Mesenchymal stem cell (in vitro differentiated cells and primary cell): ENCODE measurements at regions not wholly inside any gene's neighbourhood (a gene's known extent, or its start where the extent isn't known, plus 50 kb on each side); places are given as distances from the start of the nearest gene placed in this dataset.

Source experiments
- DNase-seq: peaks from one replicate; pipeline ENCODE4 v3.0.0-alpha.2; 2013
- H2AFZ ChIP-seq: one replicate; pipeline ENCODE4 v1.6.1; 2013; ENCODE audit warnings: low read depth, mild to moderate bottlenecking, control low read depth, inconsistent platforms, low read length, moderate library complexity
- H2AK5ac ChIP-seq: 2 replicates; pipeline ENCODE4 v1.6.1; 2013; ENCODE audit warnings: low read length, moderate library complexity, mild to moderate bottlenecking, inconsistent platforms; ENCODE audit not compliant: severe bottlenecking
- H2BK120ac ChIP-seq: one replicate; pipeline ENCODE4 v1.6.1; 2013; ENCODE audit warnings: low read depth, mild to moderate bottlenecking, inconsistent platforms, low read length, moderate library complexity
- H2BK12ac ChIP-seq, 2 experiments: one replicate each; pipeline ENCODE4 v1.6.1; 2013; ENCODE audit warnings: inconsistent platforms in 2 of 2, low read length in 2 of 2, mild to moderate bottlenecking in 2 of 2, moderate library complexity in 2 of 2, control low read depth in 1 of 2
- H2BK15ac ChIP-seq: one replicate; pipeline ENCODE4 v1.6.1; 2013; ENCODE audit warnings: mild to moderate bottlenecking, low read depth, inconsistent platforms; ENCODE audit not compliant: poor library complexity, severe bottlenecking
- H2BK5ac ChIP-seq: 2 replicates; pipeline ENCODE4 v1.6.1; 2013; ENCODE audit warnings: low read depth, mild to moderate bottlenecking, low read length, control low read depth, inconsistent platforms; ENCODE audit not compliant: poor library complexity, severe bottlenecking
- H3K14ac ChIP-seq, 2 experiments: one replicate each; pipeline ENCODE4 v1.6.1; 2013; ENCODE audit warnings: inconsistent platforms in 2 of 2, low read length in 2 of 2, control low read depth in 1 of 2, mild to moderate bottlenecking in 1 of 2, moderate library complexity in 1 of 2
- H3K18ac ChIP-seq, 2 experiments: one replicate each; pipeline ENCODE4 v1.6.1; 2013; ENCODE audit warnings: inconsistent platforms in 2 of 2, low read length in 2 of 2, control low read depth in 1 of 2, low read depth in 1 of 2, mild to moderate bottlenecking in 1 of 2
- H3K23ac ChIP-seq, 2 experiments: one replicate each; pipeline ENCODE4 v1.6.1; 2013; ENCODE audit warnings: inconsistent platforms in 2 of 2, low read length in 2 of 2, mild to moderate bottlenecking in 2 of 2, moderate library complexity in 2 of 2, control low read depth in 1 of 2
- H3K27ac ChIP-seq: 2 replicates; pipeline ENCODE4 v1.5.1; 2013; ENCODE audit warnings: mild to moderate bottlenecking, moderate library complexity, low read length, control low read depth, inconsistent platforms; ENCODE audit not compliant: poor library complexity, severe bottlenecking
- H3K27me3 ChIP-seq, 2 experiments: 2 replicates each; pipeline versions ENCODE4 v1.6.1 to v1.7.0; 2013; ENCODE audit warnings: low read length in 2 of 2, mild to moderate bottlenecking in 2 of 2, moderate library complexity in 2 of 2, control low read depth in 1 of 2, inconsistent platforms in 1 of 2; ENCODE audit not compliant: control insufficient read depth in 1 of 2, insufficient read depth in 1 of 2
- H3K36me3 ChIP-seq, 2 experiments: 2 replicates each; pipeline versions ENCODE4 v1.6.1 to v1.7.0; 2013; ENCODE audit warnings: low read length in 2 of 2, control low read depth in 1 of 2, inconsistent platforms in 1 of 2, low read depth in 1 of 2, mild to moderate bottlenecking in 1 of 2; ENCODE audit not compliant: insufficient read depth in 2 of 2, control insufficient read depth in 1 of 2
- H3K4ac ChIP-seq, 2 experiments: one replicate each; pipeline ENCODE4 v1.6.1; 2013; ENCODE audit warnings: inconsistent platforms in 2 of 2, low read length in 2 of 2, mild to moderate bottlenecking in 2 of 2, moderate library complexity in 2 of 2, control low read depth in 1 of 2, low read depth in 1 of 2
- H3K4me1 ChIP-seq: 2 replicates; pipeline ENCODE4 v1.6.1; 2013; ENCODE audit warnings: low read depth, low read length, control low read depth; ENCODE audit not compliant: control insufficient read depth, insufficient read depth
- H3K4me2 ChIP-seq: 2 replicates; pipeline ENCODE4 v1.6.1; 2013; ENCODE audit warnings: low read length, mild to moderate bottlenecking, inconsistent platforms; ENCODE audit not compliant: poor library complexity, severe bottlenecking
- H3K4me3 ChIP-seq, 2 experiments: 2 replicates each; pipeline versions ENCODE4 v1.5.1 to v1.7.0; 2013; ENCODE audit warnings: low read length in 2 of 2, mild to moderate bottlenecking in 2 of 2, control low read depth in 1 of 2, low read depth in 1 of 2; ENCODE audit not compliant: insufficient read depth in 1 of 2
- H3K79me1 ChIP-seq: replicated peaks from 2 replicates; pipeline ENCODE4 v1.6.1; 2013; ENCODE audit warnings: mild to moderate bottlenecking, control low read depth, low read length, inconsistent platforms; ENCODE audit not compliant: poor library complexity, severe bottlenecking
- H3K9ac ChIP-seq: 2 replicates; pipeline ENCODE4 v1.7.0; 2013; ENCODE audit warnings: mild to moderate bottlenecking, low read length, moderate library complexity
- H3K9me3 ChIP-seq: 2 replicates; pipeline ENCODE4 v1.7.0; 2013; ENCODE audit warnings: mild to moderate bottlenecking, low read length; ENCODE audit not compliant: control insufficient read depth
- H4K8ac ChIP-seq: one replicate; pipeline ENCODE4 v1.6.1; 2013; ENCODE audit warnings: inconsistent platforms, mild to moderate bottlenecking, low read length, moderate library complexity
- H4K91ac ChIP-seq: one replicate; pipeline ENCODE4 v1.6.1; 2013; ENCODE audit warnings: mild to moderate bottlenecking, low read length, inconsistent platforms
- WGBS: methylation state at CpG from one replicate; pipeline ENCODE4 v1.1.7; 2013; ENCODE audit warnings: mixed read lengths; 5-methylcytosine and 5-hydroxymethylcytosine counted together

DNA sequence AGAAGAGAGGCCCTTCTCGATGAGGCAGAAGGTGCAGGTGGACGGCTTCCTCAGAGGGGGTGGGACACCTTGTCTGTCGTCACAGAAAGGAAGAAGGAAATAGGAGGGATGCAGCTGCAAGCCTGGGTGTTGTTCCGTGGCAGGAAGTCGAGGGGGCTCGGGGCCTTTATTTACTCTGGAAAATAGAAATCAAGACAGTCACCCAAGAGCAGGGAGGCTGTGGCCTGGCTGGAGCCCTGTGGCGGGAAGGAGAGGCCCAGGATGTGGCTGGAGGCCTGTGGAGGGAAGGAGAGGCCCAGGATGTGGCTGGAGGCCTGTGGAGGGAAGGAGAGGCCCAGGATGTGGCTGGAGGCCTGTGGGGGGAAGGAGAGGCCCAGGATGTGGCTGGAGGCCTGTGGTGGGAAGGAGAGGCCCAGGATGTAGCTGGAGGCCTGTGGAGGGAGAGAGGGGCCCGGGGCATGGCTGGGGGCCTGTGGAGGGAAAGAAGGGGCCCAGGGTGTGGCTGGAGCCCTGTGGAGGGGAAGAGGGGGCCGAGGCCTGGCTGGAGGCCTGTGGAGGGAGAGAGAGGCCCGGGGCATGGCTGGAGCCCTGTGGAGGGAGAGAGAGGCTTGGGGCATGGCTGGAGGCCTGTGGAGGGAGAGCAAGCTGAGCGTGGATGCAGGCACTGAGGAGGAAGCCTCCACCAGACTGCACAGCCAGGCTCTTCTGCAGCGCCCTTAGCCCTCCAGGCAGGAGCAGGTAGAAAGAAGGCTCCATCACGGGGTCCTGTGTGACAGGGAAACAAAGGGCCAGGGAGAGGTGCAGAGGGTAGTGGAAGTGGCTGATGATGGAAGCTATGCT, 97.3 kb upstream of the SFMBT2 start:
- no peak overlapping the region for H3K23ac ChIP-seq
- no peak overlapping the region for H2BK12ac ChIP-seq
- H3K36me3 ChIP-seq, result no peaks in the 10 kb centered on the region
- H2BK120ac ChIP-seq, result no peak overlapping the region
- H3K27ac ChIP-seq, result no peak overlapping the region
- no peak overlapping the region for H3K9ac ChIP-seq
- no peak overlapping the region for H3K4me2 ChIP-seq
- no peak overlapping the region for H4K91ac ChIP-seq
- H3K4ac ChIP-seq, result no peak overlapping the region
- H3K79me1 ChIP-seq, result no peaks in the 10 kb centered on the region
- H3K27me3 ChIP-seq, result peaks cover 0 to 12% of the 10 kb centered on the region in 2 experiments
- no peak overlapping the region for H2AFZ ChIP-seq
- WGBS, result 73% methylated on average over 13 of the region's 13 CpGs
- H3K9me3 ChIP-seq, result no peaks in the 10 kb centered on the region
- DNase-seq, result no peak
- H2BK15ac ChIP-seq, result no peak overlapping the region
- no peak overlapping the region for H2BK5ac ChIP-seq
- no peak overlapping the region for H3K14ac ChIP-seq
- H4K8ac ChIP-seq, result no peak overlapping the region
- H3K18ac ChIP-seq, result no peak overlapping the region
- no peak overlapping the region for H3K4me3 ChIP-seq
- no peak overlapping the region for H2AK5ac ChIP-seq
- H3K4me1 ChIP-seq, result no peaks in the 10 kb centered on the region

DNA sequence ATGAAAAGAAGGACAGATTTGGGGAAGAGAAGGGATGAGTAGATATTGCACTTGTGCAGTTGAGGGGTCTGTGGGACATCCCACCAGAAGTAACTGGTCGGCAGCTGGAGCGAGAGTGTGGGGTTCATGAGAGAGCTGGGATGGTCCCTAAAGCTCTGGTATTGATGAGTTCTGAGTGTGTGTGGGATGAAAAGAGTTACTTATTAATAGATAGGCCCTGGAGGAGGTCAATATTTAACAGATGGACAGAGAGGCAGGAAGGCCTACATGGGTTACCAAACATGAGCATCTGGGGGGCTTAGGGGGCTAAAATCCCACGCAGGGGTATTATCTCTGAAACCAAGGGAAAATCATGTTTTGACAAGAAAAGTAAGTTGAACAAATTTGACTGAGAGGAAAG, 95.7 kb upstream of the SFMBT2 start:
- Histone ChIP-seq H2BK5ac (no peak overlapping the region), H3K4me2 (no peak overlapping the region), H2BK12ac (no peak overlapping the region), H3K9me3 (no peaks in the 10 kb centered on the region), H3K14ac (no peak overlapping the region), H3K23ac (no peak overlapping the region), H3K79me1 (no peaks in the 10 kb centered on the region), H3K18ac (no peak overlapping the region), H2BK15ac (no peak overlapping the region), H3K4ac (no peak overlapping the region), H3K27me3 (peaks cover 0 to 4% of the 10 kb centered on the region in 2 experiments), H3K4me1 (no peaks in the 10 kb centered on the region), H2BK120ac (no peak overlapping the region), H3K9ac (no peak overlapping the region), H3K27ac (no peak overlapping the region), H3K36me3 (no peaks in the 10 kb centered on the region), H2AK5ac (no peak overlapping the region), H3K4me3 (no peak overlapping the region), H4K91ac (no peak overlapping the region), H4K8ac (no peak overlapping the region), H2AFZ (no peak overlapping the region)
- DNase-seq, result no peak
- 82% methylated on average over 3 of the region's 3 CpGs for WGBS

DNA sequence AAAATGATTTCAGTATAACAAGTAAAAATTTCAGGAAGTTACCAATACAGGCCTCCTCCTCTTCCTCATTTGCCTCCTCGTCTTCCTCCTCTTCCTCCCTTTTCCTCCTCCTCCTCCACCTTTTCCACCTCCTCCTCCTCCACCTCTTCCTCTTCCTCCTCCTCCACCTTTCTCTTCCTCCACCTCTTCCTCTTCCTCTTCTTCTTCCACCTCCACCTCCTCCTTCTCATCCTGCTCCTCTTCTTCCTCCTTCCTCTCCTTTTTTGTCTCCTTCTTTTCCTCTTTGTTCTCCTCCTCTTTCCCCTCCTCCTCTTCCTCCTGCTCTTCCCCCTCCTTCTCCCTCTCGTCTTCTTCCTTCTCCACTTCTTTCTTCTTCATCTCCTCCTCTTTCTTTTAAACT, 94.4 kb upstream of the SFMBT2 start:
- Histone ChIP-seq H3K27ac (no peak overlapping the region), H4K91ac (no peak overlapping the region), H3K79me1 (no peaks in the 10 kb centered on the region), H2AFZ (no peak overlapping the region), H3K23ac (no peak overlapping the region), H4K8ac (no peak overlapping the region), H3K9ac (no peak overlapping the region), H2BK120ac (no peak overlapping the region), H3K18ac (no peak overlapping the region), H3K9me3 (no peaks in the 10 kb centered on the region), H3K4me1 (no peaks in the 10 kb centered on the region), H3K36me3 (no peaks in the 10 kb centered on the region), H3K4me2 (no peak overlapping the region), H2AK5ac (no peak overlapping the region), H3K4ac (no peak overlapping the region), H3K27me3 (peaks cover 0 to 4% of the 10 kb centered on the region in 2 experiments), H3K14ac (no peak overlapping the region), H2BK5ac (no peak overlapping the region), H3K4me3 (no peak overlapping the region), H2BK15ac (no peak overlapping the region), H2BK12ac (no peak overlapping the region)
- DNase-seq, result no peak
- 61% methylated on average over 2 of the region's 2 CpGs for WGBS

DNA sequence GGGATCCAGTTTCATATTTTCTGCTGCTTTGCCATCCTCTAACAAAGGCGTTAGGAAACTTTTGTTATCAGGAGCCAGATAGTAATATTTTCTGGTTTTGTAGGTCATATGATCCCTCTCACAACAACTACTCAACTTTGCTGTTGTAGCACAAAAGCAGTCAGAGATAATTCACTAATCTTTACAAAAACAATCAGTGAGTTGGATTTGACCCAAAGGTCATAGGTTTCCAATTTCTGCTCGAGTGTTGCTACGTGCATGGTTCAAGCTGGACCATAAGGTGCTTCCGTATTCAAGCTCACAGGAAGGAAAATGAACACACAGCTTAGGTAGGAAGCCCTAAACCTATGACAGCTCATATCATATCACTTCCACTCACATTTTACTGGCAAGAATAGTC, 92.4 kb upstream of the SFMBT2 start:
- DNase-seq, result no peak
- Histone ChIP-seq H3K9ac (no peak overlapping the region), H3K4me2 (no peak overlapping the region), H2AFZ (no peak overlapping the region), H2AK5ac (no peak overlapping the region), H3K4me1 (no peaks in the 10 kb centered on the region), H3K23ac (no peak overlapping the region), H2BK15ac (no peak overlapping the region), H4K91ac (no peak overlapping the region), H3K14ac (no peak overlapping the region), H3K4ac (no peak overlapping the region), H2BK12ac (no peak overlapping the region), H3K79me1 (no peaks in the 10 kb centered on the region), H4K8ac (no peak overlapping the region), H3K4me3 (no peak overlapping the region), H3K18ac (no peak overlapping the region), H3K27me3 (peaks cover 0 to 4% of the 10 kb centered on the region in 2 experiments), H3K36me3 (no peaks in the 10 kb centered on the region), H3K9me3 (no peaks in the 10 kb centered on the region), H2BK120ac (no peak overlapping the region), H3K27ac (no peak overlapping the region), H2BK5ac (no peak overlapping the region)
- 43% methylated on average over 2 of the region's 4 CpGs for WGBS
